Transverse colon (tissue), 4 donors: ENCODE measurements at regions not wholly inside any gene's neighbourhood (a gene's known extent, or its start where the extent isn't known, plus 50 kb on each side); places are given as distances from the start of the nearest gene placed in this dataset.

Experiments
- DNase-seq: peaks from one replicate; pipeline ENCODE4 v3.0.0-alpha.2; 2019
- H3K27ac ChIP-seq, 4 donors: fragments of 200-600 bp; sonication (generic); 2 replicates each; pipeline ENCODE4 v1.5.1; 2016 to 2018; ENCODE audit warnings: inconsistent platforms in 4 of 4
- H3K27me3 ChIP-seq: fragments of 200-600 bp; sonication (generic); 2 replicates; pipeline ENCODE4 v1.5.1; 2017; ENCODE audit warnings: inconsistent platforms
- H3K36me3 ChIP-seq, 4 donors: fragments of 200-600 bp; sonication (generic); 2 replicates each; pipeline ENCODE4 v1.5.1; 2017 to 2019; ENCODE audit warnings: inconsistent platforms in 4 of 4
- H3K4me1 ChIP-seq, 4 donors: fragments of 200-600 bp; sonication (generic); 2 replicates each; pipeline ENCODE4 v1.5.1; 2017 to 2020; ENCODE audit warnings: inconsistent platforms in 4 of 4
- H3K4me3 ChIP-seq, 4 donors: fragments of 200-600 bp; sonication (generic); 1 replicate in 1 of 4; 2 replicates in 3 of 4; pipeline versions ENCODE4 v1.5.1 to v1.6.1; 2017 to 2019; ENCODE audit warnings: inconsistent platforms in 4 of 4
- H3K9me3 ChIP-seq, 2 donors: fragments of 200-600 bp; sonication (generic); 2 replicates each; pipeline ENCODE4 v1.5.1; 2017 to 2019; ENCODE audit warnings: inconsistent platforms in 2 of 2
- CTCF ChIP-seq, 5 experiments: fragments of 200-600 bp in 3 of 5; fragments of 450-650 bp in 2 of 5; sonication (generic) in 3 of 5; IDR thresholded peaks; 1 replicate in 2 of 5; 2 replicates in 3 of 5; pipeline ENCODE4 v1.5.1; 2016 to 2017; ENCODE audit warnings: antibody characterized with exemption in 5 of 5, inconsistent platforms in 3 of 5, mild to moderate bottlenecking in 2 of 5, moderate library complexity in 1 of 5
- EP300 ChIP-seq: sonication (generic); formaldehyde crosslinking; IDR thresholded peaks from one replicate; pipeline ENCODE4 v1.6.1; 2017; ENCODE audit warnings: antibody characterized with exemption, low read depth
- POLR2A ChIP-seq: fragments of 450-650 bp; IDR thresholded peaks from one replicate; pipeline ENCODE4 v1.6.1; 2016; ENCODE audit warnings: antibody characterized with exemption, mild to moderate bottlenecking, moderate library complexity
- POLR2AphosphoS5 ChIP-seq, 3 donors: sonication (generic); formaldehyde crosslinking; IDR thresholded peaks; one replicate each; pipeline ENCODE4 v1.6.1; 2016; ENCODE audit warnings: antibody characterized with exemption in 3 of 3
- WGBS, 2 donors: methylation state at CpG; one replicate each; pipeline ENCODE4 v1.1.5; 2018; ENCODE audit warnings: low coverage in 1 of 2; 5-methylcytosine and 5-hydroxymethylcytosine counted together
- in situ Hi-C, 4 donors: fragments of 200-750 bp; cut with MboI; loops; one replicate each; pipeline versions ENCODE4 v1.15.0 to v1.15.1; 2017; ENCODE audit warnings: low sequenced_read_pairs in 3 of 4, low pct_ligation_motif_present in 1 of 4, low pct_unique_long_range_greater_than_20kb in 1 of 4
- intact Hi-C: fragments of 100-400 bp; cut with DNase I; formaldehyde crosslinking; loops from one replicate; pipeline ENCODE4 v1.15.1; 2023; ENCODE audit warnings: low total_unique reads

DNA sequence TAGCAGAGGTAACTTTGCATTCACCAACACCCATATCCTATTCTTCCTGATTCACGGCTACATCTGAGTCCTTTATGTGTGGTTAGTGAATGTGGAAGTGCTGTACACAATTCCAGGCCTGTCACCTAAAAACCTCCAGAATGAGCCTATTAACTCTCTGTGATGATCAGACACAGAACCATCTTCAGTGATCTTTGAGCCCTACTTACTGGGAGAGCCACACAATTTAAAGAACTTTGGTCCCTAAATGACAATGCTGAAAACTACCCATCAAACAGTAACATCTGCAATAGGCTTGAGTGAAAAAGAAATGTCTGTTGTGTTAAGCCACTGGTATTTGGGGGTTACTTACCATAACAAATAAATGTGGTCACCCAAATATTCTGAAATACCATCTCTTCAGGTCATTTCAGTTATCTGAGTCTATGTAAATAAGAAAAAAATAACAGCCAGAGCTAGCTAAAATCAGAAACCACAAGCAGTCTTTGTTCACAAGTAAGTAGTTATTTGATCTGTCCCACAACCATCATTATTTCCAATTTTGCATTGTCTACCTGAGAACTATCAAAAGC is 145.7 kb downstream of the HGF start:
- intact Hi-C loops (no loop called here), in situ Hi-C loops (loop anchor here in 1 of 4 donors (25.0 kb wide), 1 partner anchor 112 kb away; no protein-coding TSS in a partner anchor)
- Histone ChIP-seq H3K27ac (no peak overlapping the region), H3K4me1 (no peaks in the 10 kb centered on the region), H3K27me3 (no peaks in the 10 kb centered on the region), H3K9me3 (no peaks in the 10 kb centered on the region), H3K36me3 (no peaks in the 10 kb centered on the region), H3K4me3 (no peak overlapping the region)
- DNase-seq, result no peak
- TF ChIP-seq CTCF (IDR thresholded peaks at IDR 0.05) (no peak), EP300 (no peak), POLR2A (no peak)
- WGBS, 2 donors, result 90 to 92% methylated on average over 1 of the region's 1 CpG

GRCh38 chr7:81623251-81623855 is 146.5 kb downstream of the HGF start:
- no peaks in the 10 kb centered on the region for H3K27me3 ChIP-seq
- no peaks in the 10 kb centered on the region for H3K9me3 ChIP-seq
- H3K4me1 ChIP-seq, result no peaks in the 10 kb centered on the region
- intact Hi-C loops (no loop called here), in situ Hi-C loops (loop anchor here in 1 of 4 donors (25.0 kb wide), 1 partner anchor 111 kb away; no protein-coding TSS in a partner anchor)
- 97 to 100% methylated on average over 1 of the region's 1 CpG for WGBS, 2 donors
- DNase-seq, result no peak
- no peaks in the 10 kb centered on the region for H3K36me3 ChIP-seq
- TF ChIP-seq EP300, result no peak
- no peak for TF ChIP-seq CTCF (IDR thresholded peaks at IDR 0.05)
- TF ChIP-seq POLR2A, result no peak
- TF ChIP-seq POLR2AphosphoS5 (IDR thresholded peaks at IDR 0.05), result no peak
- H3K4me3 ChIP-seq, result no peak overlapping the region
- no peak overlapping the region for H3K27ac ChIP-seq

GRCh38 chr7:81621893-81622292 is 148.0 kb downstream of the HGF start:
- 51 to 57% methylated on average over 1 of the region's 1 CpG for WGBS, 2 donors
- no peaks in the 10 kb centered on the region for H3K27me3 ChIP-seq
- H3K27ac ChIP-seq, result no peak overlapping the region
- H3K4me1 ChIP-seq, result no peaks in the 10 kb centered on the region
- no peak for TF ChIP-seq POLR2AphosphoS5 (IDR thresholded peaks at IDR 0.05)
- TF ChIP-seq POLR2A, result no peak
- TF ChIP-seq CTCF (IDR thresholded peaks at IDR 0.05), result no peak
- TF ChIP-seq EP300, result no peak
- no peak for DNase-seq
- H3K9me3 ChIP-seq, result no peaks in the 10 kb centered on the region
- intact Hi-C loops (no loop called here), in situ Hi-C loops (loop anchor here in 1 of 4 donors (25.0 kb wide), 1 partner anchor 110 kb away; no protein-coding TSS in a partner anchor)
- H3K4me3 ChIP-seq, result no peak overlapping the region
- H3K36me3 ChIP-seq, result no peaks in the 10 kb centered on the region

DNA sequence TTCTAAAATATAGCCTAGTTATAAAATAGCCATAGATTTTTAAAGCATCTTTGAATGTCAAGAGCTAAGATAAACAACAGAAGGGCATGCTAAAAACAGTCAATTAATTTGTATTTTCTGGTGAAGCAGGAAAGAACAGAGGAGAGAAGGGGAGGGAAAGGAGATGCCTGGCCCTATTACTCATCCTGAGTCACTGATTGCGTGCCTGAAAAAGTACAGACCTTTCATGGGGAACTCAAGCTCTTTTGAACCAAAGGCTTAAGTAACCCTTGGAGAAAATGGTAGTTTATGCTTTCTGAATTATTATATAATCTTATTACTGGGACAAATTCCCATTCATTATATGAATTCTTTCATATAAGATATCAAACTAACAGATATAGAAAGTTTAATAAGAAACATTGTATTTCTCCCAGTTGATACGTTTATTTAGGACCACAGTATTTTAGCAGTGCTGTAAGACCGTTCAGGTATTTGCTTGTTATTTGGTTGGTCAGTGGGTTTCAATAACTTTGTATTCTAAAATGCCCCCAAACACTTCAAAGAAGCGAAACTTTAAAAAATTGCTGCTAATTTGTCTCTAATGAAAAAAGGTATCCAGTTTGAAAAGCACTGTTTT is 151.3 kb downstream of the HGF start:
- Histone ChIP-seq H3K9me3 (no peaks in the 10 kb centered on the region), H3K27me3 (no peaks in the 10 kb centered on the region), H3K4me3 (no peak overlapping the region), H3K36me3 (no peaks in the 10 kb centered on the region), H3K4me1 (no peaks in the 10 kb centered on the region), H3K27ac (no peak overlapping the region)
- intact Hi-C loops, result no loop called here
- in situ Hi-C loops, result loop anchor here in 1 of 4 donors (25.0 kb wide), 1 partner anchor 106 kb away; no protein-coding TSS in a partner anchor
- DNase-seq, result no peak
- TF ChIP-seq EP300, result no peak
- WGBS, 2 donors, result 76 to 78% methylated on average over 4 of the region's 4 CpGs
